ENCODE measurements at regions not wholly inside any gene's neighbourhood (a gene's known extent, or its start where the extent isn't known, plus 50 kb on each side); places are given as distances from the start of the nearest gene placed in this dataset.

DNA sequence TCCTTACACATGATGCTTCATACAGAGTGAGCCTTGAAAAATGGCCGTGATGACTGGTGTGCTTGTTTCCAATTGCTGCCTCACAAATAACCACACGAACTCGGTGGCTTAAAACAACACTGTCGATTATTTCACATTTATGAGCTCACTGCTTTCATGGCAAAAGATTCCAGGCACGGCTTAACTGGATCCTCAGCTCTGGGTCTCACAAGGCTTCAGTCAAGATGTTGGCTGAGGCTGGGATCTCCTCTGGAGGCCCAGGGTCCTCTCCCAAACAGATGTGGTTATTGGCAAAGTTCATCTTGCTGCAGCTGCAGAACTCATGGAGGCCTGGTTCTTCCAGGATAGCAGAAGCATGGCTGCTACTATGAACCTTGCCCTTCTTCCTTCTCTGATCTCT is 144.6 kb downstream of the TFAP2C start:
- TF ChIP-seq EZH2 (IDR thresholded peaks at IDR 0.05) (no peak), POLR2AphosphoS5 (IDR thresholded peaks at IDR 0.05; ENCODE audit: borderline replicate concordance, low read depth, low read length) (no peak), FOXP2 (optimal IDR thresholded peaks at IDR 0.05; ENCODE audit: control extremely low read depth, extremely low read length, insufficient read depth) (no peak)
